Epithelial cell of prostate (primary cell): ENCODE measurements at regions not wholly inside any gene's neighbourhood (a gene's known extent, or its start where the extent isn't known, plus 50 kb on each side); places are given as distances from the start of the nearest gene placed in this dataset.
"Not testable (repeated sequence)": the region's sequence is repeated elsewhere in the genome, so short reads cannot be mapped to it uniquely, and the experiment has no call there.

Source experiments
- DNase-seq: peaks from one replicate; pipeline ENCODE4 v3.0.0-alpha.2; 2011; ENCODE audit warnings: low read depth, low spot score
- H3K27ac ChIP-seq: fragments of 450-650 bp; 2 replicates; pipeline ENCODE4 v1.5.1; 2017; ENCODE audit warnings: mild to moderate bottlenecking

DNA sequence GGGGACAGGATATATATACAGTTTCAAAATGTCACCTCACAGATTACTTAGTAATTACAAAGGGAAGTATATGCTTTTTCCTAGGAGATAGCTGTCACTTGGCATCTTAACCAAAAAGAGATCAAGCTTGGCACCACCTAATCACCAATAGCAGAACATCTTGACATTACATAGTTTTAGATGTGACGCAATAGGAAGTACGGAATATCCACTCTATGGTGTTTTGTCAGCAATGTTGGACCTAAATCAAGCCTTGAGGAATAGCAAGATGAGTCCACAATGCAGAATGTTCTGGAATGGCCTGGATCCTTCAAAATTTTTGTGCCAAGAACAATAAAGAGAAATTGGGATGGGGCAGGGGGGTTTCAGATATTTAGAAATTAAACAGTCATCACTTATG is 1488.2 kb downstream of the FSTL5 start:
- no peak overlapping the region for H3K27ac ChIP-seq
- DNase-seq = no peak

DNA sequence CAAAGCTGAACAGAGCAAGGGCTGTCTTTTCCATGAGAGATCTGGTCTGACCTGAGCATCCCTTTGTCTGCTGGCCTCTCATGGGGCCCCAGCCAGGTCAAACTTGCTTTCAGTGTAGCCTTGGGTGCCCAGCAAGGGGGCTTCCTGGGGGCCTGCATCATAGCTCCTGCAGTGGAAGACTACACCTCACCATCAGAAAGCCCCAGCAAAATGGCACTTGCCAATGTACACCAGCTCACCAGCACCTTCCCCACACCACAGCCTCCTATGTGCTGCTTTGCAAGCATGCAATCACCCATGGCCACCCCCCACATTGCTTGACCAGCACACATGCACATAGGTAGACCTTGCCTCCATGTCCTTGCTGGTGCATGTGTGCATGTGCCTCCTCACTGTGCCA is 1478.1 kb downstream of the FSTL5 start:
- H3K27ac ChIP-seq = no peak overlapping the region

GRCh38 chr4:160701671-160702070 is 1462.1 kb downstream of the FSTL5 start:
- no peak for DNase-seq

More for the DNA sequence above, 1478.1 kb downstream of the FSTL5 start:
- no peak for DNase-seq

DNA sequence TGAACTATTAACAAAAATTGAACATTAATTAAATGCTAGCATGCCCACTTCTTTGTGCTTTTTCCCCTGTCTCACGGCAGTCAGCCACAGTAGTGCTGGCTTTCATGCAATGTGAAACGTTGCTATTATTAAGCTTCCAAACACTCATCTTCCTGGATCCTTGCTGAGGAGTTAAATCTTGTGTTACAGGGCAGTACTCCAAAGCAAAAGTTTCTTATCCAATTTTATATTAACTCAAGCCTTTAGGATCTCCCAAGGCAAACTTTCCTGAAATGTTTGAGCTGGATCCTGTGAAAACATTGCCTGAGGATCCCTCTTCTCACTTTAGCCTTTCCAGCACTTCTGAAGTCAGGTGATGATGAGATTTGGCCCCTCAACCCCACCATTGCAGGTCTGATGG is 1454.8 kb downstream of the FSTL5 start:
- no peak overlapping the region for H3K27ac ChIP-seq
- DNase-seq = no peak

More at GRCh38 chr4:160701671-160702070, 1462.1 kb downstream of the FSTL5 start:
- H3K27ac ChIP-seq = no peak overlapping the region

GRCh38 chr4:160709546-160709945 is 1454.3 kb downstream of the FSTL5 start:
- no peak overlapping the region for H3K27ac ChIP-seq
- no peak for DNase-seq

DNA sequence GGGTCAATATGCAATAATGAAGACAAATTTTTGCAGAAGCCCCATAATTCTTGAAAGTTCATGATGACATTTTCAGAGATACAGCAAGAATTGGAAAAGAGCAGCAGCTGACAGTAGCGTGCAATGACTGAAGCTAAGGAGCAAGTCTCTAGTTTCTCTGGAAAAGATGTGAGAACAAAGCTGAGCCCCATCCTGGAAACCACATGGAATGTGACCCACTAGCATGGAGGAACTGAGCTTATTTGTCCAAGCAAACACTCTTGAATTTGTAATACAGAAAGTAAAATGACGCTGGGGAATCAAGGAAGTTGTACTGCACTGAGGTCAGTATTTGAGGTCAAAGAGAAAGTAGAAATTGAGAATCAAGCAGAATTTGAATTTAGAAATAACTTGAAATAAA is 1447.2 kb downstream of the FSTL5 start:
- DNase-seq = no peak
- H3K27ac ChIP-seq = no peak overlapping the region

DNA sequence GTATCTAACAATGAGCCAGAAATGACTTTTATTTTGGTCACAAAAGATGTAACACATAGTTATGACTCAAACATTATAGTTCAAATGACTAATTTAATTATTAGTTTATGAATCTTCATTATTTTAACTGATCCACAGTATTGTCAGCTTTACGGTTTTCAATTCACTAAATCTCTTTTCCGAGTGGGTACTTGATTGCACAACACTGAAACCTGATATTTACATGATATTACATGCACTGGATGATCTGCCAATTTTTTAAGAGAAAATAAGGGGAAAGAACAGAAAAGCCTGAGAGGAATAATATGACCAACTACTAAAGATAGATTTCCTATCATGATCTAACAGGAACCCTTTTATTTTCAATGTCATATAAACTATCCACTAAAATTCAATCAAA is 1446.0 kb downstream of the FSTL5 start:
- no peak overlapping the region for H3K27ac ChIP-seq
- DNase-seq = no peak

GRCh38 chr4:160724063-160724462 is 1439.7 kb downstream of the FSTL5 start:
- DNase-seq = no peak
- H3K27ac ChIP-seq = no peak overlapping the region

- no peak for DNase-seq
- H3K27ac ChIP-seq = no peak overlapping the region
Observed at GRCh38 chr4:160745126-160745525, 1418.7 kb downstream of the FSTL5 start.

GRCh38 chr4:160746585-160746984 is 1417.2 kb downstream of the FSTL5 start:
- H3K27ac ChIP-seq, DNase-seq: not testable (repeated sequence)

DNA sequence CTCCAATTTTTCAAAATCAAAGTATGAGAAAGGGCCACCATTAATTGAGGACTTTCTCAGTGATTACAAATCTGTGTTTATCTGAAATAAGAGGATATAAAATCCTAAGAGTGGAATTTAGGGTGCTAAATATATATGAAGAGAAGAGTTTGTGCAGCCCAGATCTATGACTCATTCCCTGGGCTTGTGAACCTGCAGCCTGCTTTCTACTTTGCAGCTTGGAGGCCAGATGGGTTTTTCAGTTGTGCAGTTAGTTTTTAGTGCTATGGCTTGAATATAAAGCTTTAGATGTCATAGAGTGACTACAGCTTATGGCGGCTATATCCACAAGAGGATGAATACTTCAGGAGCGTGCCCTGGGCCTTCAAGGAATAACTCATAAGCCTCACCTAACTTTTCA is 1391.1 kb downstream of the FSTL5 start:
- DNase-seq = no peak
- H3K27ac ChIP-seq = no peak overlapping the region

- DNase-seq = no peak
- no peak overlapping the region for H3K27ac ChIP-seq
Observed at GRCh38 chr4:160795216-160795615, 1368.6 kb downstream of the FSTL5 start.

DNA sequence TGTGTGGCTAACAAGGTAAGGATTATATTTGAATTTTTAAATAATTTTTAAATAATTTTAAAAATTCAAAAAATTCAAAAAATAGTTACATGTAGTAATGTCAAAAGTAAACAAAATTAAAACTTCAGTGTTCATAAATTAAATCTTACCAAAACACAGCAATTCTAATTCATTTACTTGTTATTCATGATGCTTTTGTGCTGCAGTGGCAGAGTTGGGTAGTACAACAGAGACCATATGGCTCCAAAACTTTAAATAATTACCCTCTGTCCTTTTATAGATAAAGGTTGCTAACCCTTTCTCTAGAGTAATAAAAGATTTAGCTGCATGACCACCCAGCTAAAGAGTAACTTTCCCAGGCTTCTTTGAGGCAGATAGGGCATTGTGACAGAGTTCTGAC is 1355.6 kb downstream of the FSTL5 start:
- DNase-seq = no peak
- H3K27ac ChIP-seq = no peak overlapping the region

DNA sequence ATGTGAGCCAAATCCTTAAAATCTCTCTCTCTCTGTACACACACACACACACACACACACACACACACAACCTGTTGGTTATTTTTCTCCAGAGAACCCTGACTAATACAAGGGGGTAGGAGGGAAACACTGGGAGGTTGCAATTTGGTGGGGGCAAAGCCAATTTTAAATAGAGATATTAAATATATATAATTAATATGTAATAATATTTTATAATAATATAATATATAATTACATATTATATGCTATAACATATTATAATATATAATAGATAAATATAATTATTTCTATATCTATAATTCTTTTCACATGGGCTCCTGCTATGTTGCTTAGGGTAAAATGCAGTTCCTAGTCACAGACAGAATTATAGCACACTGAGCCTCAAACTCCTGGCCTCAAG is 1354.2 kb downstream of the FSTL5 start:
- DNase-seq = no peak
- no peak overlapping the region for H3K27ac ChIP-seq

DNA sequence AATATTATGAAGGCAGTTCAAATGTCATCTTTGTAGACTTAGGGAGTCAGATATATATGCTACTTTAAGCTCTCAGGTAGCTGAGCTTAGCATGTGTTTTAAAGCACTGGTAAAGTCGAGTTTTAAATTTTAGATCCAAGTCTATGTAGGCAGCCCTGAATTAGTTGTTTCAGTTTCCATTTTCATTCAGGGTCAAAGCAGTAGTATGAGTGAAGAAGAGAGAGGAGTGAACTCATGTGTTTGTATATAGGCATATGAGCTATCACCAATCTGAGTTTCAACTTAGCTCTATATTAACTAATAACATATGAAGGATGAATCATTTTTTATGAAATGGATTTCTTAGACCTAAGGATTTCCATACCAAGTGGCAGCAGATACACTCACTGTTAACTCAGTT is 1353.4 kb downstream of the FSTL5 start:
- no peak overlapping the region for H3K27ac ChIP-seq
- no peak for DNase-seq

DNA sequence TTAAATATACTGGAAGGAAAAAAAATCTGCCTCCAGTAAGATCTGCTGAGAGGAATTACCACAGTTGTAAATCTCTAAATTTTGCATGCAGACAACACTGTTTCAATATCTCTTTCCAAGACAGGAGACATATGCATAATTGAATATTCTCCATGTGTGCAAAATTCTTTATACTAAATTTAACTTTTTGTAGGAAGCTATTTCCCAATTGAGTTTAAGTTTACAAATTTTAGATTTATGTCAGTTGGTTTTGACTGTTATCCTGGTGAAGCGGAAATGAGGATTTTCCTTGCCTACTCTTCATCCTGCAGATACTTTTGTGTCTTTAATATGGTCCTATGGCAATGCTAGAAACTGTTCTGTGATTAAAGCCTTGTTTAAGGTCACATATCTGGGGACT is 1352.9 kb downstream of the FSTL5 start:
- DNase-seq = no peak
- no peak overlapping the region for H3K27ac ChIP-seq

DNA sequence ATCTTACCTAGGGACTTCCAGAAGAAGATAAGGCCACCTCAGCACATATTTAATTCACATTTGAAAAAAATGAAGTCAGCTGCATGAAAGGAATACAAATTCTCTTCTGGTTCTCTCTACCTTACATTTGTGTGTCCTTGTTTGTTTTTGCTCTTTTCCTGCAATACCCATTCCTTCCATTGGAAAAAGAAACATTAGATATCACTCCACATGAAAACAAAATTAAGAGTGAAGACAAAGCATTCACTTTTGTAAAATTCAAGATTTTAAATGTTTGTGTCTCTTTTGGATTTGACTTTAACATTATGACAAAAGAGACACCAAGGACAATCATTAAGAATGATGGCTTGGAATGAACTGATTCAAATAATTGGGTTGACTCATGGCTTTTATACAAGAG is 1351.8 kb downstream of the FSTL5 start:
- DNase-seq = no peak
- no peak overlapping the region for H3K27ac ChIP-seq

GRCh38 chr4:160814726-160815125 is 1349.1 kb downstream of the FSTL5 start:
- no peak overlapping the region for H3K27ac ChIP-seq
- no peak for DNase-seq

DNA sequence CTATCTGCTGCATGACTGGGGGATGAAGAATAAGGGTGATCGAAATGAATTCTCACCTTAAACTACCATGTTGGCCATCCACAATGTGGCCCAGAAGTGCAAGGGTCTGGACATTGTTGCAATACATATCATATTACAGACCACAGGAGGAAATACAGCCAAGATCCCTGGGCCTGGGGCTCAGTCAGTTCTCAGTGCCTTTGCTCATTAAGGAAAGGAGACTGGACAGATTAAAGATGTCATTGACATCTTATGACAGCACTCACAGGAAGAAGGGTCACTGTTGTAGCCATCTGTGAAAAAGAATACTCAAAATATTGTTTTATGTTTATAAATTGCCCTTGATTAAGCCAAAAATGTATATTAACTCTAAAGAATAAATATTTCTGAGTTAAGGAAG is 1345.2 kb downstream of the FSTL5 start:
- H3K27ac ChIP-seq = no peak overlapping the region
- no peak for DNase-seq

DNA sequence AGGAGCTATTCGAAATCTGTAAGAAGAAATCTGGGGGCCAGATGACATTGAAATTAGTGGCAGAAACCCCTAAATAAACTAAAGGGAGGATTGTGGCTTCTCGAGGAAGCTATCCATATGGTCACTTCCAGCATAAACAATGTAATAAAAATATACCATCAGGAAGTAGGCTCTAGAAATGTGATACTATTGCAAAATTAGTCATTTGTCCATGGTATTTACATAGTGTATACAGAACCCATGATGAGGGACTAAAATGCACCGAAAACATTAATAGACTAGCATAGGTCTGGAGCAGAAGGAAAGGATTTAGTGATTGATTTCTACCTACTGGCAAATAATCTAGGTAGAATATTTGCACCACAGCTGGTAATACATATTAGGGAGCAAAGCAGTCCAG is 1344.0 kb downstream of the FSTL5 start:
- no peak overlapping the region for H3K27ac ChIP-seq
- DNase-seq = no peak

DNA sequence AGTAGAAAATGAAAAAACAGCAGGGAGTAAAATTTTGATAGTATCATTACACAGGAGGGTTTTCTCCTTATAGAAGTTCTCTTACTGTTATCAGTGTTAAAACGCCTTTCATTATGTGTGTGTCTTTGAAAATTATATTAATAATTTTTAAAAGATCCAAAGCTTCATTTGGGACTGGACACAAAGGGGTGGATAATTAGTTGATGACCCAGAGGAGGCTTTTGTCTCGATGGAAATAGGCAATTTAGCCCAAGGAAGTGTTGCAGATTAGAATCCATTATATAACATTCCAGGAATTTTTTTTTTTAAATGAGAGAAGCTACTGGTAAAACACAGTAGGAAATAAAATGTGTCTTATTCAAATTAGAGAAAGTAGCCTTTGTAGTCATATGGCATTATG is 1339.3 kb downstream of the FSTL5 start:
- H3K27ac ChIP-seq = no peak overlapping the region
- no peak for DNase-seq

GRCh38 chr4:160825644-160826338 is 1338.0 kb downstream of the FSTL5 start:
- no peak overlapping the region for H3K27ac ChIP-seq
- no peak for DNase-seq

- DNase-seq = no peak
Observed at GRCh38 chr4:160826339-160826679, 1337.5 kb downstream of the FSTL5 start.

More at GRCh38 chr4:160826339-160826679, 1337.5 kb downstream of the FSTL5 start:
- no peak overlapping the region for H3K27ac ChIP-seq
